HS-5 (cell line): ENCODE measurements at regions not wholly inside any gene's neighbourhood (a gene's known extent, or its start where the extent isn't known, plus 50 kb on each side); places are given as distances from the start of the nearest gene placed in this dataset.
"Not testable (repeated sequence)": the region's sequence is repeated elsewhere in the genome, so short reads cannot be mapped to it uniquely, and the experiment has no call there.

Experiments
- DNase-seq: peaks from one replicate; pipeline ENCODE4 v3.0.0-alpha.2; 2012; ENCODE audit warnings: low read depth

GRCh38 chr10:53177468-53177867, 404.9 kb upstream of the MBL2 start:
- DNase-seq = no peak

- no peak for DNase-seq
These were observed 393.7 kb upstream of the MBL2 start for GRCh38 chr10:53166325-53166724.

- no peak for DNase-seq
These were observed 390.3 kb upstream of the MBL2 start for GRCh38 chr10:53162856-53163255.

GRCh38 chr10:53161231-53161630, 388.6 kb upstream of the MBL2 start:
- no peak for DNase-seq

- not testable (repeated sequence) for DNase-seq
These were observed 383.1 kb upstream of the MBL2 start for GRCh38 chr10:53155674-53156073.

GRCh38 chr10:53153831-53154230, 381.2 kb upstream of the MBL2 start:
- DNase-seq = no peak

GRCh38 chr10:53140506-53140905, 367.9 kb upstream of the MBL2 start:
- peak; percentile 68 for DNase-seq

- DNase-seq = no peak
These were observed 363.3 kb upstream of the MBL2 start for GRCh38 chr10:53135897-53136253.

GRCh38 chr10:53135213-53135896, 362.8 kb upstream of the MBL2 start:
- DNase-seq = no peak

GRCh38 chr10:53134050-53134449, 361.5 kb upstream of the MBL2 start:
- no peak for DNase-seq

- DNase-seq = no peak
These were observed 357.8 kb upstream of the MBL2 start for GRCh38 chr10:53130337-53130736.

GRCh38 chr10:53127686-53128085, 355.1 kb upstream of the MBL2 start:
- DNase-seq = no peak

GRCh38 chr10:53123311-53123710, 350.7 kb upstream of the MBL2 start:
- DNase-seq = peak; percentile 4

GRCh38 chr10:53122281-53122680, 349.7 kb upstream of the MBL2 start:
- DNase-seq = no peak

GRCh38 chr10:53115660-53116059, 343.1 kb upstream of the MBL2 start:
- DNase-seq = no peak

GRCh38 chr10:53111529-53111928, 338.9 kb upstream of the MBL2 start:
- DNase-seq = no peak

- no peak for DNase-seq
These were observed 336.7 kb upstream of the MBL2 start for GRCh38 chr10:53109320-53109719.

GRCh38 chr10:53108317-53108934, 335.8 kb upstream of the MBL2 start:
- no peak for DNase-seq

GRCh38 chr10:53107711-53108110, 335.1 kb upstream of the MBL2 start:
- no peak for DNase-seq

- DNase-seq = no peak
These were observed 329.8 kb upstream of the MBL2 start for GRCh38 chr10:53102424-53102823.

GRCh38 chr10:53093878-53094277, 321.3 kb upstream of the MBL2 start:
- DNase-seq = no peak

- no peak for DNase-seq
These were observed 319.0 kb upstream of the MBL2 start for GRCh38 chr10:53091574-53091973.

- DNase-seq = no peak
These were observed 316.4 kb upstream of the MBL2 start for GRCh38 chr10:53088961-53089360.

- DNase-seq = no peak
These were observed 306.7 kb upstream of the MBL2 start for GRCh38 chr10:53079283-53079682.
